Left kidney (tissue), 1 donor: ENCODE measurements at regions not wholly inside any gene's neighbourhood (a gene's known extent, or its start where the extent isn't known, plus 50 kb on each side); places are given as distances from the start of the nearest gene placed in this dataset.
"Not testable (repeated sequence)": the region's sequence is repeated elsewhere in the genome, so short reads cannot be mapped to it uniquely, and the experiment has no call there.

Source experiments
- DNase-seq: peaks from one replicate; pipeline ENCODE4 v3.0.0-alpha.2; 2013

- no peak for DNase-seq
These were observed 155.9 kb downstream of the SEC23IP start for GRCh38 chr10:120048391-120048790.

DNA sequence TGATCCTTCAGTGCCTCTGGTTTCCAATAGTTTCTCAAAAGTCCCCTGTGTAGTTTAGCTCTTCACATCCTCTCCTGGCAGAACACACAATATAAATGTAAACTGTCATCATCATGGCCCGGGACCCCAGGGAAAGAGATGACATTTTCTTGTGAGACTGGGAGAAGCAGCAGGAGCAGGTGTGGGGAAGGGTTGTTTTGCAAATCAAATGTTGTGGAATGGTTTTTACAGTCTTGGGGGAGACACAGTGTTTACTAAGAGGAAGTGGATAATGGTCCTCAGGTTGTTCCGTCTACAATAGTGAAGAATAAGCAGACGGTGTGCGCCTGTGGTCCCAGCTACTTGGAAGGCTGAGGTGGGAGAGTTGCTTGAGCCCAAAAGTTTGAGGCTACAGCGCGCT lies 159.1 kb downstream of the SEC23IP start:
- DNase-seq = no peak

- DNase-seq = no peak
These were observed 160.6 kb downstream of the SEC23IP start for GRCh38 chr10:120052964-120053702.

DNA sequence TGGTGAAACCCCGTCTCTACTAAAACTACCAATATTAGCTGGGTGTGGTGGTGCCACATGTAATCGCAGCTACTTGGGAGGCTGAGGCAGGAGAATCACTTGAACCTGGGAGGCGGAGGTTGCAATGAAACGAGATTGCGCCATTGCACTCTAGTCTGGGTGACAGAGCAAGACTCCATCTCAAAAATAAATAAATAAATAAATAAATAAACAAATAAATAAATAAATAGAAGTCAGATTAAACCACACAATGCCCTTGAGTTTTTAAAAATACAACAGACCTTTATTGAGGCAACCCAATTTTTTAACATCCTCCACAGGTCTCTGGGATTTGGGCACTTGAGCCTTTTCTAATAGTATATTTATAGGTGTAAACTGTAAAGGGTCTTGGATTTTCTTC lies 167.3 kb downstream of the SEC23IP start:
- DNase-seq = not testable (repeated sequence)

GRCh38 chr10:120067427-120067826 lies 174.9 kb downstream of the SEC23IP start:
- DNase-seq = no peak

DNA sequence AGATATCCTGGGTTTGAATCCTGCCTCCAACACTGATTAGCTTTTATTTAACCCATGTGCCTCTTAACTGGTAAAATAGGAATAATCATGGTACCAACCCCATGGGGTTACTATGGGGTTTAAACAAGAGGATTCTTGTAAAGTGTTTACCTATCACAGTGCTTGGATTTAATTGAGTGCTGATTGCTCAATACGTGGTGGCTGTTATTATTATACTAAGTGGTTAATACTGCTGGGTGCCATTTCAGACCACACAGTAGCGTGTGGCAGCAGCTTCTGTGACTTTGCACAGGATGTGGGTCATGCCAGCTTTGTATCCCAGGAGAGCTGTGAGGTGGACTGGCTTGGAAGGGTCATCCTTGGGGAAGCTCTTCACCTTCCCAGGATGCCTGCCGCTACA lies 177.2 kb downstream of the SEC23IP start:
- DNase-seq = no peak

DNA sequence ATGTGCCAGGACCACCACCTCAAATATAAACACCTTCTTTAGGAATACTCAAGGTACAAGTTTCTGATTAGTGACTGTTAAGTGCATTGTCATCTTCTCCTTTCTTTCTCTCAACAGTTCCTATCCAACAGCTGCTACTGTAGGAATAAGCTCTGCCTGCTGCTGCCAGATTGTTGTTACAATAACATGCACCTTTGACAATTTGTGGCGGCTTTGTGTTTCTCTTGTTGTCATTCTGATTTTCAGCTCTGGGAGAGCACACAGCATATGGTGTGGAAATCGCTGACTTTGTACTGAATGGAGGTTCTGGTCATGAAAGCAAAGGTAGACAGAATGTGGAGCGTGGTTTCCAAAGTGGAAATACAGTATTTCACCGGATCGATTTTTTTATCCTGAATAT lies 182.8 kb downstream of the SEC23IP start:
- DNase-seq = no peak

DNA sequence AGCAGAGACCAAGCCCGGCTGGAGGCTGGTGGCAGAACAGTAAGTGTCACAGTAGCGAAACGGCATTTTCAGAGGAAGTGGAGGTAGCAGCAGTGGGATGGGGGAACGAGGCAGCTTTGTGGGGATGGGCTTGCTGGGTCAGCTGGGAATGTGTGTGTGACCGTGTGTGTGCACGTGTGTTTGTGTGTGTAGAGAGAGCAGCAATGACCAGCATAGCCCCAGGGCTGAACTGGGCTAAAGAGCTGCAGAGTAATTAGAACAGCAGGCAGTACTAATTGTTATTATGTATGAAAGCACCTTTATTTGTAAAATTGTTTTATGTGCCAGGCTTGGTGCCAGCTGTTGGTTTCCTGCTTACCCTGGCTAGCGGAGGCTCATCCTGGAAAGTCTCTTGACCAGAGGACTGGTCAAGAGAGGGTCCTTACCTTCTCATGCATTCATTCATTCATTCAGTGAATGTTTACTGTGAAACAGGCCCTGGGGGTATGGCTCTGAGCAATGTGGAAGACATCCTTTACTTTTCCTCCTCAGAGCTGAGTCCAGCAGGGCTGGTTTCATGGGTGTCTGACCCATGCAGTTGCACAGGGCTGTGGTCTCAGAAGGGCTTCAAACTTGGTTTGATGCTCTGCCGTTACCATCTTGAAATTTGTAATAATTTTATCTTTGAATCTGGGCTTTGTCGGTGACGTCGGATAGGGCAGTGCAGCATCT lies 184.6 kb downstream of the SEC23IP start:
- no peak for DNase-seq

- no peak for DNase-seq
These were observed 185.4 kb downstream of the SEC23IP start for GRCh38 chr10:120077707-120078492.

DNA sequence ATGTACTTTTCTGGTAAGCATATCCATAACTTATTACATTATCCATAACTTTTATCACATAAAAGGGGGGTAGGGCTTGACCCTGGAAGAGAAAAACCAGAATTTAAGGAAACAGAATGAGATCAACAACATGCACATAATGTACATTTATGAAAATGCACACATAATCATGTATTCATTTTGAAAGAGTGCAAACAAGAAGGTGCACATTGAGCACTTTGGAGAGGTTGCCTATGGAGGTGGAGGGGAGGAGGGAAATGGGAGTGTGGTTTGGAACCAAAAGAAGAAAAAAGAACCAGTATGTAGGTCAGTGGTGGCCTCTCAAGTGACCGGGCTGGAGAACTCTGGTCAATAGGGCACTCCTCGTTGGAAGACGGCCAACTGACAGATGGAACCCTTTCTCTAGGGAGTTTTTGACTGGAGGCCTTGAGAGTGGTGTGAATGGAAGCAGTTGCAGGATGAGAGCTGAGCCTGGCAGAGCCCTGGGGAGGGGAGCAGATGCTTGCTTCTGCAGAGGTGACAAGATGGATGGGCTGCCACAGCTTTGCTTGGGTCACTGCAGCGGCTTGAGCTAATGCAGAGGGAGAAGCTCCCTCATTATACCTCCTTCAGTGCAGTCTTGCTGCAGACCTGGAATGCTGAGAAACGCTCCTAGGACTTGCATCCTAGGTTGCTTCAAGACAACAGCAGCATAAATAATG lies 192.7 kb downstream of the SEC23IP start:
- no peak for DNase-seq

DNA sequence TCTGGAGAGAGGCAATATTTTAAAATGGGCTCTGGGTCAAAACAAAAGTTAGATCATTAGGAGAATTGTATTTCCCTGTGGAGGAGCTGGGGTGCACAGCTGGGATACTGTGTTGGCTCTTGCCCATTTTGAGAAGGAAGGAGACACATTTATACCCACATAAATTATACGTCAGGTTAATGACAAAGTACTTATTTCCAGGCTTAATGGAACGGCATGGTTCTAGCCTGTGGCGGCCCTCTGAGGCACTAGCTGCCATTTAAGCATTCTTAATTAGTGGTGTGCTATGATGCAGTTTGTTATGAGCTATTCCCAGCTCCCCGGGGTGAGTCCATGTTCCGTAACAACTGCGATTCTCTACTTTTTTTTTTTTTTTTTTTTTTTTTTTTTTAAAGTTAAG lies 193.5 kb downstream of the SEC23IP start:
- no peak for DNase-seq

- no peak for DNase-seq
These were observed 194.6 kb downstream of the SEC23IP start for GRCh38 chr10:120087109-120087508.

- DNase-seq = no peak
These were observed 203.3 kb downstream of the SEC23IP start for GRCh38 chr10:120095875-120096274.

DNA sequence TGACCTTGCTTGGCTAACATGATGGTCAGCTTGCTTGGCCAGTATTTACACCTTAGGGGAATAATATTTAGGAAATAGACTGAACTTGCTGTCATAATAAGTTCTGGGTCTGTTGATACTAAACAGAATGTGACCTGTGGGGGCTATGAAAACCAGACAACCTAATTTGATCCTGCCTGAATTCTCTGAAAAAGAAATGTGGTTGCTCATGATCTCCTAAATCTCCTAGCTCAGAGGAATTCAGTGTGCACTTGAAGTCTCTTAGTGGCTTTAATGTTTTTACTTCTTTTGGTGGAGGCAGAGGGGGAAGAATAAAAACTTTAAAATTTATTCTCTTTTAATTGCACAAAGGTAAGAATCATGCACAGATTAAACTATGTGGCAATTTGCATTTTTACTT lies 205.2 kb downstream of the SEC23IP start:
- DNase-seq = no peak

DNA sequence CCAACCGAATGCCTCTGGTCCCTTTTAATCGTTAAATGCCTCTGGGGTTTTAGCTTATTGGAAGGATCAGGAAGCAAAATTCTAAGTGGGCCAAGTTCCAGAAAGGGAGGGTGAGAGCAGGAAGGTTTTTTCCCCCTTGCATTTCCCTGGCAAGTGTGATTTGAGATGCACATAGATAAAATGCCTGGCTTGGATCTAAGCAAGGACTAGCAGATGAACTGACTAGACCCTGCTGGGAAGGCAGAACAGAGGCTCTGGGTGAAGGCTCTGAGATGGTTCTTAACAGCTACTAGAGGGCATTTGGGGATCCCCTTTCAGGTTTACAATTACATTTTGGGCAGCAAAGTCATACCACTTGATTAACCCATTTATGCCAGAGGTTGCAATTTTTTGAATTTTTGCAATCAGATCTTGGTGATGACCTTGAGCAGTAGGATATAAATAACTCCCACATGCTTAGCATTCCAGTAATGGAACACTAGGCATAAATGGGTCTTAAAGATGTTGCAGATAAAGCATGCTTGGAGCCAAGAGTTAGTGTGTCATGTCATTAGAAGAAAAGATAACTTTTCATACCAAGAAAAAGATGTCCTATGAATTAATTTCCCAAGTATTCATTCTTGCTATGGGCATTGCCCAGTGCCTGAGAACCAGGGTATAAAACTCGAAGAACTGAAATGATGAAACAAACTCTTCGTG lies 205.9 kb downstream of the SEC23IP start:
- no peak for DNase-seq

DNA sequence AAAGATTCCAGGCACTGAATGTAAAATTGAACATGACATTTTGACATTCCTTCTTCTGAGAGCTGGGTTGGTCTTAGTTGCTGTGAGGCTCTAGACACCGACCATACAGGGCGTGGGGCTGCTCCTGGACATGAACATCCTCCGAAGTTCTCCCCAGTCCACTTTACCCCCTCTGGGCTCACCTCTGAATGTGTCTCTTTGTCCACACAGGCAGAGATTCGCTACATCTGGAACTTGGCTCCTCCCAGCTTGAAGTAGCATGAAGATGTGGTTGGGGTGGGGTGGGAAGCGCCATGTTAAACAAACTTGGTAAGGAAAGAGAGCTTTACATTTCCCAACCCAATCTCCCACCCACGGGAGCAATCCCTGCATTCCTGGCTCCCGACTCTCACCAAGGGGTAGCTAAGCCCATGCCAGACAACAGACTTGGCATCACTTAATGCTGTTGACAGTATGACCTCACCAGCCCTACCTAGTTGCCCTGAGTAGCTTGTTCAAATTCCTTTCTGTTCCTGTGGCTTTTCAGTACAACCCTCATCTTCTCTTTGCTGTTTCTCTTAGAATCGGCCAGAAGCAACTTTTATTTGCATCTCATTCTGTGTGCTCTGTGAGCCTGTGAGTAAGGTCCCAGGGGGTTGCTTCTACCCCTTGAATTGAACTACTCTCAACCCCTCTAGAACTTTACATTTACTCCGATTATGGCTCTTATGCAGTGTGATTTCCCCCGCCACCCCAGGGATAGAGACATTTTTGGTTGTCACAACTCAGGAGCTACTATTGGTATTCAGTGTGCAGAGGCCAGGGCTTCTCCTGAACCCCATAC lies 211.4 kb downstream of the SEC23IP start:
- no peak for DNase-seq

GRCh38 chr10:120105001-120105400 lies 212.5 kb downstream of the SEC23IP start:
- DNase-seq = no peak

DNA sequence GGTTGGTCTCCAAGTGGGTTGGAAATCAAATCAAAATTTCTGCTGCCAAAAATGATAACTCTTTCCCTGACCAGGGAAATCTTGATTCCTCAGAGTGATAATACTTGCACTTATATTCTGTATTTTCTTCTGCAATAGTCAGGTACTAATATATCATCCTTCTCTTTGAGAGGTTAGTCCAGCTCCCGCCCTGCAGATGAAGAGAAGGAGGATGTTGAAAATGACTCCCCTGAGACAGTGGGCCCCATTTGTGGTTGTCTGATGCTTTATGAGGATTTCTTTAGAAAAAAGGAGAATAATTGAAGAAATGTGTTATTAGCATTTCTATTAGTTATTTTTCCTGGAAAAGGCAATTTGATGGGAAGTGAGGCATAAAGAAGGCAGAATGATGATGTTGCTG lies 213.0 kb downstream of the SEC23IP start:
- no peak for DNase-seq

- DNase-seq = no peak
These were observed 216.4 kb downstream of the SEC23IP start for GRCh38 chr10:120108916-120109315.

DNA sequence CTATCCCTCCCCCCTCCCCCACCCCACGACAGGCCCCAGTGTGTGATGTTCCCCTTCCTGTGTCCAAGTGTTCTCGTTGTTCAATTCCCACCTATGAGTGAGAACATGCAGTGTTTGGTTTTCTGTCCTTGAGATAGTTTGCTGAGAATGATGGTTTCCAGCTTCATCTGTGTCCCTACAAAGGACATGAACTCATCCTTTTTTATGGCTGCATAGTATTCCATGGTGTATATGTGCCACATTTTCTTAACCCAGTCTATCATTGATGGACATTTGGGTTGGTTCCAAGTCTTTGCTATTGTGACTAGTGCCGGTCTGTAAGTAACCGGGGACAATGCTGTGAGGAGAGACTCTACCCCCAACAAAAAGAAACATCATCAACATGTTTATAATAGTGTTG lies 217.2 kb downstream of the SEC23IP start:
- DNase-seq = not testable (repeated sequence)

GRCh38 chr10:120110196-120110595 lies 217.7 kb downstream of the SEC23IP start:
- DNase-seq = no peak
